ENCODE measurements at regions not wholly inside any gene's neighbourhood (a gene's known extent, or its start where the extent isn't known, plus 50 kb on each side); places are given as distances from the start of the nearest gene placed in this dataset.
"Not testable (repeated sequence)": the region's sequence is repeated elsewhere in the genome, so short reads cannot be mapped to it uniquely, and the experiment has no call there.

DNA sequence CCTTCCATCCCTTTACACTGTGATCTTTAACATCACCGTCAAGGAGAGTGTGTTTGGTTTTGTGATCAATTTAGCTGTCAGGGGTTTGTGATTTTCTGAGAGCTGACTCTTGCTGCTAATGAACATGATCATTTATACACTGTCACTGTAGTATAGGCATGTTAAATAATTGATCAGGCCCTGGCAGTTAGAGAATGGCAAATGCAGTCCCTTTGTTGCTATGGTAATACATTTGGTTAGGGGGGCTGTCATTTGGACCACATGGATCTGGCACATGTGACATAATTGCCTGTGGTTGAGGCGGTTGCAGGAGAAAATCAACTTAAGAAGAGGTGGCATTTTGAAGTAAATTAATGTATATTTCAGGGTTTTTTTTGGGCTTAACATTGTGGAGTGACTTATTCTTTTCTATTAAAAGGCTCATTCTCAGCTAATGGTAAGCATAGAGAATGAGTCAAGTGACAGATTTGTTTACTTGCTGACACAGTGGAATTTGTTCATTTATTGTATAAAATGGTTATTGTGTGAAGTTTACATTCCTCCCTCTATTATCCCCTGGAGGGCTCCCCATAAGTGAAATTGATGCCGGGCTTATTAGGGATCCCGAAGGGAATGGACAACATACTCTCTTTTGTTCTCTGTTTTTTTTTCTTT, 114.0 kb downstream of the FHIP1A start:
- no peaks in the 10 kb centered on the region for H3K27me3 Mint-ChIP-seq (ENCODE audit: low read depth, unreplicated experiment)
- Histone ChIP-seq H3K9me3 (ENCODE audit: insufficient read depth, low read depth, low read length) (no peaks in the 10 kb centered on the region), H3K9ac (ENCODE audit: low read length) (no peak overlapping the region), H4K20me1 (ENCODE audit: insufficient read depth, low read length) (no peaks in the 10 kb centered on the region), H3K4me3 (ENCODE audit: insufficient read depth, low read depth, low read length) (no peak overlapping the region), H3K4me1 (ENCODE audit: insufficient read depth, low read length) (no peaks in the 10 kb centered on the region), H3K4me2 (ENCODE audit: low read length) (no peak overlapping the region), H3K79me2 (ENCODE audit: insufficient read depth, low read length) (no peaks in the 10 kb centered on the region), H3K36me3 (ENCODE audit: insufficient read depth, low read length) (no peaks in the 10 kb centered on the region), H2AFZ (ENCODE audit: low read depth, low read length) (no peak overlapping the region), H3K27me3 (ENCODE audit: insufficient read depth, low read length) (no peaks in the 10 kb centered on the region), H3K27ac (ENCODE audit: low read depth, low read length) (no peak overlapping the region)
- TF ChIP-seq EZH2 (IDR thresholded peaks at IDR 0.05; ENCODE audit: insufficient read depth, low read length): no peak
- TF ChIP-seq, protein P1, sequence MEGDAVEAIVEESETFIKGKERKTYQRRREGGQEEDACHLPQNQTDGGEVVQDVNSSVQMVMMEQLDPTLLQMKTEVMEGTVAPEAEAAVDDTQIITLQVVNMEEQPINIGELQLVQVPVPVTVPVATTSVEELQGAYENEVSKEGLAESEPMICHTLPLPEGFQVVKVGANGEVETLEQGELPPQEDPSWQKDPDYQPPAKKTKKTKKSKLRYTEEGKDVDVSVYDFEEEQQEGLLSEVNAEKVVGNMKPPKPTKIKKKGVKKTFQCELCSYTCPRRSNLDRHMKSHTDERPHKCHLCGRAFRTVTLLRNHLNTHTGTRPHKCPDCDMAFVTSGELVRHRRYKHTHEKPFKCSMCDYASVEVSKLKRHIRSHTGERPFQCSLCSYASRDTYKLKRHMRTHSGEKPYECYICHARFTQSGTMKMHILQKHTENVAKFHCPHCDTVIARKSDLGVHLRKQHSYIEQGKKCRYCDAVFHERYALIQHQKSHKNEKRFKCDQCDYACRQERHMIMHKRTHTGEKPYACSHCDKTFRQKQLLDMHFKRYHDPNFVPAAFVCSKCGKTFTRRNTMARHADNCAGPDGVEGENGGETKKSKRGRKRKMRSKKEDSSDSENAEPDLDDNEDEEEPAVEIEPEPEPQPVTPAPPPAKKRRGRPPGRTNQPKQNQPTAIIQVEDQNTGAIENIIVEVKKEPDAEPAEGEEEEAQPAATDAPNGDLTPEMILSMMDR (IDR thresholded peaks at IDR 0.05; ENCODE audit: insufficient read depth, low read depth, low read length): no peak
- no peaks in the 10 kb centered on the region for H3K4me1 Mint-ChIP-seq (ENCODE audit: low read depth, unreplicated experiment)
- no peak overlapping the region for H3K4me3 Mint-ChIP-seq (ENCODE audit: unreplicated experiment)
- H3K27ac Mint-ChIP-seq (ENCODE audit: unreplicated experiment): no peak overlapping the region
- H3K9me3 Mint-ChIP-seq (ENCODE audit: unreplicated experiment): no peaks in the 10 kb centered on the region
- no peaks in the 10 kb centered on the region for H3K36me3 Mint-ChIP-seq (ENCODE audit: low read depth, unreplicated experiment)
- FAIRE-seq: no peak
- no peak for DNase-seq (ENCODE audit: low read depth)

DNA sequence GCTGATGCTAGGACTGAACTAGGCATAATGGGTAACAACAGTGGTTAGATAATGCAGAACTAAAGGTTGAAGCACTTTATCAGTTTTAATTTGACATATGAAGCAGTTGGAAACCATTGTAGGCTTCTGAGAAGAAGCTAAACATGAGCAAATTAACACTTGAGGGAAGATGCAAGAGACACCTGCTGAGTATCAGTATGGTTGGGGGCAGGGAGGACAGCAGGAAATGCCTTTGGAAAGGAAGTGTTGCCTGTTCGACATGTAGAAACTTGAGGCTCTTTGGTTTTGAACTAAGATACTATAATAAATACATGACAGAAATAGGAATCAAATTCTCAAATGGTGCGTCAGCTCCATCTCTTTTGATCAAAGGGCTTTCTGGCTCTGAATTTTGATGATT, 115.6 kb downstream of the FHIP1A start:
- no peaks in the 10 kb centered on the region for H3K27me3 Mint-ChIP-seq (ENCODE audit: low read depth, unreplicated experiment)
- Histone ChIP-seq H3K4me1 (ENCODE audit: insufficient read depth, low read length) (no peaks in the 10 kb centered on the region), H3K27me3 (ENCODE audit: insufficient read depth, low read length) (no peaks in the 10 kb centered on the region), H3K9ac (ENCODE audit: low read length) (no peak overlapping the region), H3K4me3 (ENCODE audit: insufficient read depth, low read depth, low read length) (no peak overlapping the region), H2AFZ (ENCODE audit: low read depth, low read length) (no peak overlapping the region), H3K9me3 (ENCODE audit: insufficient read depth, low read depth, low read length) (no peaks in the 10 kb centered on the region), H4K20me1 (ENCODE audit: insufficient read depth, low read length) (no peaks in the 10 kb centered on the region), H3K79me2 (ENCODE audit: insufficient read depth, low read length) (no peaks in the 10 kb centered on the region), H3K4me2 (ENCODE audit: low read length) (no peak overlapping the region), H3K27ac (ENCODE audit: low read depth, low read length) (no peak overlapping the region), H3K36me3 (ENCODE audit: insufficient read depth, low read length) (no peaks in the 10 kb centered on the region)
- DNase-seq (ENCODE audit: low read depth): no peak
- no peaks in the 10 kb centered on the region for H3K4me1 Mint-ChIP-seq (ENCODE audit: low read depth, unreplicated experiment)
- H3K36me3 Mint-ChIP-seq (ENCODE audit: low read depth, unreplicated experiment): no peaks in the 10 kb centered on the region
- no peak overlapping the region for H3K4me3 Mint-ChIP-seq (ENCODE audit: unreplicated experiment)
- no peak for TF ChIP-seq EZH2 (IDR thresholded peaks at IDR 0.05; ENCODE audit: insufficient read depth, low read length)
- TF ChIP-seq, protein P1 (IDR thresholded peaks at IDR 0.05; ENCODE audit: insufficient read depth, low read depth, low read length): no peak
- H3K27ac Mint-ChIP-seq (ENCODE audit: unreplicated experiment): no peak overlapping the region
- FAIRE-seq: no peak
- H3K9me3 Mint-ChIP-seq (ENCODE audit: unreplicated experiment): no peaks in the 10 kb centered on the region

DNA sequence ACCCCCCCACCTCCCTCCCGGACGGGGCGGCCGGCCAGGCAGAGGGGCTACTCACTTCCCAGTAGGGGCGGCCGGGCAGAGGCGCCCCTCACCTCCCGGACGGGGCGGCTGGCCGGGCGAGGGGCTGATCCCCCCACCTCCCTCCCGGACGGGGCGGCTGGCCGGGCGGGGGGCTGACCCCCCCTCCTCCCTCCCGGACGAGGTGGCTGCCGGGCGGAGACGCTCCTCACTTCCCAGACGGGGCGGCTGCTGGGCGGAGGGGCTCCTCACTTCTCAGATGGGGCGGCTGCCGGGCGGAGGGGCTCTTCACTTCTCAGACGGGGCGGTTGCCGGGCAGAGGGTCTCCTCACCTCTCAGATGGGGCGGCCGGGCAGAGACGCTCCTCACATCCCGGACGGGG, 117.5 kb downstream of the FHIP1A start:
- not testable (repeated sequence) for H3K9ac ChIP-seq (ENCODE audit: low read length); H3K27me3 ChIP-seq (ENCODE audit: insufficient read depth, low read length); H3K4me1 ChIP-seq (ENCODE audit: insufficient read depth, low read length); H3K79me2 ChIP-seq (ENCODE audit: insufficient read depth, low read length); H3K9me3 ChIP-seq (ENCODE audit: insufficient read depth, low read depth, low read length); H3K27ac Mint-ChIP-seq (ENCODE audit: unreplicated experiment); H3K27ac ChIP-seq (ENCODE audit: low read depth, low read length); H4K20me1 ChIP-seq (ENCODE audit: insufficient read depth, low read length); H3K4me3 ChIP-seq (ENCODE audit: insufficient read depth, low read depth, low read length); H3K4me3 Mint-ChIP-seq (ENCODE audit: unreplicated experiment); H2AFZ ChIP-seq (ENCODE audit: low read depth, low read length); H3K4me1 Mint-ChIP-seq (ENCODE audit: low read depth, unreplicated experiment); FAIRE-seq; H3K36me3 ChIP-seq (ENCODE audit: insufficient read depth, low read length); H3K36me3 Mint-ChIP-seq (ENCODE audit: low read depth, unreplicated experiment); H3K27me3 Mint-ChIP-seq (ENCODE audit: low read depth, unreplicated experiment); H3K4me2 ChIP-seq (ENCODE audit: low read length); H3K9me3 Mint-ChIP-seq (ENCODE audit: unreplicated experiment); DNase-seq (ENCODE audit: low read depth)

Measured in astrocyte (in vitro differentiated cells and primary cell).